Hippocampal formation (tissue), 2 donors: ENCODE measurements at regions not wholly inside any gene's neighbourhood (a gene's known extent, or its start where the extent isn't known, plus 50 kb on each side); places are given as distances from the start of the nearest gene placed in this dataset.
"Not testable (repeated sequence)": the region's sequence is repeated elsewhere in the genome, so short reads cannot be mapped to it uniquely, and the experiment has no call there.

Experiments used
- DNase-seq, 2 donors: peaks; one replicate each; lab custom pipeline; 2025; lab: John Stamatoyannopoulos, UW

DNA sequence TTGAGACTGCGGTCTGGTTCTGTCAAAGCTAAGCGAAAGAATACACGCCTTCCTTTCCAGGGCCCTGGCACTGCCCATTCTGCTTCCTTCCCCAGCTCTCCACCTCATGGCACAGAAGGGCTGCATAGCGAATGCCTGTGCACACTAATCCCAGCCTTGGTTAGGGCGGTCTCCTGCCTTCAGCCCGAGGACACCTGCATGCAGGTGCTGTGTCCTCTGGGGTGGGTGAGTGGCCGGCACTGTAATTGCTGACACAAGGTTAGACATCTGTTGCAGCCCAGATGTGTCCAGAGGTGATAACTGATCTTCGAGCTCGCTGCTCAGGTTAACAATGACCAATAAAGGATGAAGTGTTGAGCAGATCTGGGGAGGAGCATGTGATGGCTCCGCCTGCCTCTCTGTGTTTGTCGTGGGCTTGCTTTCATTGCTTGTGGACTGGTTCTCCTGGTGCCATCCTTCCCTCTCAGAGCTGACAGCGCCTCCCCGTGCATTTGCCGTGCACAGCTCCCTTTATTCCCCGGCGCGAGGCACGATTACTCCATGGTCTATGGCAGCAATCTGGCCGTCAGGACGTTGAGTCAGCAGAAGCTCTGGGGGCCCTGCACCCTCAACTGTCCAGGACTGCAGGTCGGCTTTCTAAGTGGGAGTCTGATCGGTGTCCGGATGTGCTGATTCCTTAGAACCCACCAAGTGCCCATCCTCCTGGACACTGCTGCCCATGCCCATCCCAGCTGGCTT is 1088.2 kb downstream of the BRD1 start:
- DNase-seq, result no peak

DNA sequence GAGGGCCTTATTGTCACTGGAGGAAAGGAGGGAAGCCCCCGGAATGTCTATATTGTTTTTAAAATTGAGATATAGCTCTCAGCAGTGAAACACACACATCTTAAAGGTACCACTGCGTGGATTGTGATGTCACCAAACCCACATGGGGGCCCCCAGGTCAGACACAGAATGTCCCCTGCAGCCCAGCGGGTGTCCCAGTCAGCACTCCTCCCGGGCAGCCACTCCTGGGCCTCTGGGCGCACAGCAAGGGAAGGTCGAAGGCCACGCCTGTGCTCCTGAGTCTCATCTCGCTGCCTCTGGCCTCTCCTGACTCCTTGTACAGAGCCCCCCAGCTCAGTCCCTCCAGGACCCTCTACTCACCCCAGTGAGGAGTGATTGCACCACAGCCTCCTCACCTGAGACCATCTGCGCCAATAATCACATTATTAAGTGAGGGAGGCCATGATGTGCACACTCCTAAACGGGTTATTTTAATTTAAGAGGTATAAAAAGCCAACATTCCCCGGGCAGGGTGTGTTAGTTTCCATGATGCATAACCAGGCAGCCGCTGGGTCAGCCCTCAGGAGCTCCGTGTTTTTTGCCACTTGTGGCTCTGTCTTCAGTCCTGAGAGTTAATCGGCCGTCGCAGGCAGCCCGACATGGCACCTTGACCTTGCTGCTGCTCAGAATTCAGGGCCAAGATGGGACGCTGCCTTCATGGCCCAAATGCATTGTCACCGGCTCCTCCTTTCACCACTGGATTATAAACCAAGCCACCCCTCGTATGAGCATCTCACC is 1089.3 kb downstream of the BRD1 start:
- no peak for DNase-seq

DNA sequence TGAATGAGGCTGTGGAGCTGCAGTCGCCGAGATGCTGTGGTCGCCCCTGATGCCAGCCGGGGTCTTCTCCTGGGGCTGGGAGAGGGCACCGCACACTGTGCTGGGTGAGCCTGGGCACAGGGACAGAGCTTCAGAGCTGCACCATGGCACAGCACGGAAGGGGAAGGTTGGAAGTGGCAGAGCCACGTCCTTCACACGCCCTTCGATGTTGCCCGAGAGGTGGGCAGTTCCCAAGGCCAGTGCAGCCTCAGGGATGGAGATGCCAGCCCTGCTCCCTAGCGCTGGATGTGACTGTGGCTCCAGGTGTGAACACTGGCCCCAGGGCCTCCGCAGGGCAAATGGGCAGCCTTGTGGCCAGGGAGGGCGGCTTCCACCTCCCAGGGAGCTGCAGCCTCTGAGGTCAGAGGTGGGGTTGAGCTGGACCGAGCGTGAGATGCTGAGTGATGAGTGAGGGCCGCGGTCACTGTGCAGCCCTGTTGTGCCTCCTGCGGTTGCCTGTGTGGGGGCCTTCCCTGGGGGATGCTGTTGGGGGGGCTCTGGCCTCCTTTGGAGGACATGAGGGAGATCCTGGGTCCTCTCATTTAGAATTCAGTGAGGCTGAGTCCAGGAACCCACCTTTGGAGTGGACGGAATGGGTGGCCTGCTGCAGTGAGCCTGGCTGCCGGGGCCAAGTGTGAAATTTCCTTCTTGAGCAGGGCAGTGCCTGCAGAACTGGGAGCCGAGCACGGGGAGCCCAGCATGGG is 1090.0 kb downstream of the BRD1 start:
- DNase-seq, result no peak

DNA sequence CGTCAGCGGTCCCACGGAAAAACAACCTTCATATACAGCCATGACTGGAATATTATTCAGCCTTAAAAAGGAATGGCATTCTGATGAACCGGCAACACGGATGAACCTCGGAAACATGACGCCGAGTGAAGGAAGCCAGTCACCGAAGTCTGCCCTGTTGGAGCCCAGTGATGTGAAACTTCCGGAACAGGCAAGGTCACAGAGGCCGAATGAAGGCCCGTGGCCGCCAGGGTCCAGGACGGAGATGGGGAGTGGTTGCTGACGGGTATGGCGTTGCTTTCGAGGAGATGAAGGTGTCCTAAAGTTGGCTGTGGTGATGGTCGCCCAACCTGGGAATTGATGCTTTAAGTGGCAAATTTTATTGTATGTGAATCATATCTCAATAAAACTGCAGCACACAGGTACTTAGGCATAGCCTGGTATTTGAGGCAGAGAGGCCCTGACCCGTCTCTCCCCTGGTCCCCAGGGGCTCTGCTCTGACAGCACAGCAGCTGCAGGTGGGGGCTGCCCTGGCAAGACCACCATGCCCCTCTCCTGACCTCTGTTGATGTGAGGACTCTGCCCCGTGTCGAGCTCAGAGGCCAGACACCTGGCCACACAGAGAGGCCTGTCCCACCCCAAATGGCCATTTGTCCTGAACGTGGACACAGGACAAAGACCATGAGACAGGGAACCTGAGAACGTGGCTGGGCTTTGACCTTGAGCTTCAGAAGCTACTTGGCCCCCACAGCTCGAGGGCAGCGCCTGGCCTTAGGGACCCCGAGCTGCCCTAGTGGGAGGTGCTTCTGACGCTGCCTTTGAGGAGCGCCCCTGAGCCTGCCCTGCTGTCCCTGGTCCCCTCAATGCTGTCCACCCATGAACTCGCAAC is 1090.8 kb downstream of the BRD1 start:
- DNase-seq, result no peak

DNA sequence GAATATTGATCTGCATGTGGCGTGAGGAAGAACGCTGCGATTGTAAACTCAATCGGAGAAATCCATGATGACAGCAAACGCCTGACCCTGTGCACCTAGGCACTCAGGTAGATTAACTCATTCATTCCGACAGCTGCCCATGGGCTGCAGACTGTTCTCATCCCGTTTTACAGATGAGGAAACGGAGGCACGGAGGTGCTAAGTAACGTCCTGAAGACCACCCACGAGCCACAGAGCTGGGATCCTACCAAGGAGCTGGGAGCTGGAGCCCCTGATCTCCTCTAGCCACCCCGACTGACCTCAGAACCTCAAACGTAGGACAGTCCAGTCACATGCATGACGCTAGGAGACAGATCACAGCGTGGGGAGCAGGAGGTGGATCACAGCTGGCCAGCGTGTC is 1092.7 kb downstream of the BRD1 start:
- DNase-seq, result no peak

DNA sequence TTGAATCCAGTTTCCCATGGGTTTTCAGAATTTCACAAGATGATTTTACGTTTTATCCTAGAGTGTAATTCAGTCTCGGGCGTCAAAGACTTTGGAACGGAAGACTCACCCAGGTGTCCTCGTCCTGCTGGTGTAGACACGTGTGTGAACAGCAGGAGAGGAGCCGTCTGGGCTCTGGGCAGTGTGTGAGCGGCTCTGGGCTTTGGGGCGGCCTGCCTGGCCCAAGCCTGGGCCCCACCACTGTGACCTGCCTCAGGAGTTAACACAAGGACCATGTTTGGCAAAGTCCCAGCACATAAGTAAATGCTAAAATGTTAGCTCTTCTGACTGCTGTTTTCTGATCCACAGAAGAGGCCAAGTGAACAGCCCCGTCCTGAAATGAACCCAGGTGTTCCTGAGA is 1093.3 kb downstream of the BRD1 start:
- no peak for DNase-seq

DNA sequence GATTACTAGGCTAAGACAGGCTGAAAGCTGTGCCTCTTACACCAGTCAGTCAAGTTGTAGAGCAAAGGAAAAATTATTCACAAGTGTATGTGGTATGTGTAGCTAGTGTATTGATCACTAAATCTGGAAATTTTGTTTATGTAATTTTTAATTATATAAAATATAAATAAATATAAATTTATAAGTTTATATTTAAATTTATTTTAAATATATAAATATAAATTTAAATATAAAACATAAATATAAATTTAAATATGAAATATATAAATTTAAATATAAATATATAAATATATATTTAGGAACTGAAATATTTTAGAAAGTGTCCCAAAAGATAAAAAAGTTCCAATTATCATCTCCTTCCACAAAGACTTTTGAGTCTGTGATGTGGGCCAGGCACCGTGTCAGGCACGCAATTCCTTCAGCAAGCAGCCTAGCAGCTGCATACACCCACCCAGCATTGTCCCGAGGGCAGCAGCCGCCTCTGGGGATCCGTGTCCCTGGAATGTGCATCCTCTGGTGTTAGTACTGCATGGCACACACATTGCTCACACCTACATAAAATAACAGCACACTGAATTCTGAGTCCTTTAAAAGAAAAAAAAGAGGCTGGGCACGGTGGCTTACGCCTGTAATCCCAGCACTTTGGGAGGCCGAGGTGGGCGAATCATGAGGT is 1098.0 kb downstream of the BRD1 start:
- no peak for DNase-seq

DNA sequence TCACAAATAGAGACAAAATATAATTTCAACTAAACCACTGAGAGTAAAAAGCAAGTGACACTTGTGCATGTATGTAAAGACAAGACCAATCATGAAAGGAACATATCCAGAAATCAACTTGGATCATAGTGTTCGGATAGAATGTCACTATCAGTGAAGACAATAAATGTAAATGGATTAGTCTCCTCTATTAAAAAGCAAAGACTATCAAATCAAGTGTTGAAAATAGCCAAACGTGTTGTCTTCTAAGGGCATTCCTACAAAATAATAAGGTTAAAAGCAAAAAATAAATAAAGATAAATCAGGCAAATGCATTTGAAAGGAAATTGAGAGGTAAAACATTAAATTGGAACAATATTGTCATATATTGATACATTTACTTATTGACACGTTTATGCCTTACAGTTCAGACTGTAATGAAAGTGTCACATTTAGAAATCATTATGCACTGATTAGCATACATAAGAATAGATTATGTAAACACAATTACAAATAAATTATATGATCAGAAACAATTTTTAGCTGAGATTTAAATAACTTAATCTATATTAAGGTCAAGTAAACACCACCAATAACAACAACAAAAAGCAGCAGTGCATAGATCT is 1100.1 kb downstream of the BRD1 start:
- no peak for DNase-seq

DNA sequence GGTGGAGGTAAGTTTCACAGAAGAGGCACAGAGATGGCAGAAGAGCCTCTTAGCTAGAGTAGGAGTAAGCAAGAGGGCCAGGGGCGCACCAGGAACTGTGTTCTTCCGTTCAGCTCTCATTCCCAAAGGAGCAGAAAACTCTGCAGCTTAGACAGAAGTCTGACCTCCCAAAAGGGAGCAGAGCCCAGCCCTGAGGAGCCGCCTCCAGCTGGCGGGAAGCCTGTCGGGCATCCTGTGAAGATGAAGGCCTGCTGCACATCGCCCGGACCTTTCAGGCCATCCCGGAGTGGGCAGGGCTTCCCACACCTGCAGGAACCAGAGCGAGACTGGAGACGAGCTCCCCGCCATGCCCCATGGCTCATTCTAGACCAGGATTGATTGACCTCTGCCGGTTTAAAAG is 1102.8 kb downstream of the BRD1 start:
- DNase-seq, result no peak

DNA sequence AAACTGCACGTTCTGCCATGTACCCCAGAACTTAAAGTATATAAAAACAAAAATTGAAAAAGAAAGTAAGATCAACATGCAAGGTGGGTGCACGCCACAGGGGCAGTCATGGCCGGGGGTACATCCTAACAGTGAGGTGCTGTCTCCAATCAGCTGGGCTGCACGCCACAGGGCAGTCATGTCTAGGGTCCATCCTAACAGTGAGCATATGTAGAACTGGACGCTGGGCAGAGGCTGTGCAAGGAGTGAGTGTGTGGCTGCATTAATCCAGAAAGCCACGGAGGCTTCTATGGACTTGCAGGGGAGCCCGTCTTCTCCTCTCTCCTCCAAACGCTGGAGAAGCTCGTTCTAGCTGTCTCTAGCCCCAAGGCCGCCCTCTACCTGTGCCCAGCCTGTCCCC is 1105.0 kb downstream of the BRD1 start:
- no peak for DNase-seq

DNA sequence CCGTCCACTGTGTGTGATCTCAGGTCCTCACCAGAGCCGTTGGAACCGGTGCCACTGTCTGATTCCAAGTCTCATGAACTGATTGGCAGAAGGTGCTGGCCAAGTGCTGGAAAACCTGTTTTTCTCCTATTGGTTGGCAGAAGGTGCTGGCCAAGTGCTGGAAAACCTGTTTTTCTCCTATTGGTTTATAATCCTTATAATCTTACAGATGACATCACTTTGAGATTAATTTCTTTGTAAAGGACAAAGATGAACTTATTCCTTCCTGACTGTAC is 1106.3 kb downstream of the BRD1 start:
- no peak for DNase-seq

DNA sequence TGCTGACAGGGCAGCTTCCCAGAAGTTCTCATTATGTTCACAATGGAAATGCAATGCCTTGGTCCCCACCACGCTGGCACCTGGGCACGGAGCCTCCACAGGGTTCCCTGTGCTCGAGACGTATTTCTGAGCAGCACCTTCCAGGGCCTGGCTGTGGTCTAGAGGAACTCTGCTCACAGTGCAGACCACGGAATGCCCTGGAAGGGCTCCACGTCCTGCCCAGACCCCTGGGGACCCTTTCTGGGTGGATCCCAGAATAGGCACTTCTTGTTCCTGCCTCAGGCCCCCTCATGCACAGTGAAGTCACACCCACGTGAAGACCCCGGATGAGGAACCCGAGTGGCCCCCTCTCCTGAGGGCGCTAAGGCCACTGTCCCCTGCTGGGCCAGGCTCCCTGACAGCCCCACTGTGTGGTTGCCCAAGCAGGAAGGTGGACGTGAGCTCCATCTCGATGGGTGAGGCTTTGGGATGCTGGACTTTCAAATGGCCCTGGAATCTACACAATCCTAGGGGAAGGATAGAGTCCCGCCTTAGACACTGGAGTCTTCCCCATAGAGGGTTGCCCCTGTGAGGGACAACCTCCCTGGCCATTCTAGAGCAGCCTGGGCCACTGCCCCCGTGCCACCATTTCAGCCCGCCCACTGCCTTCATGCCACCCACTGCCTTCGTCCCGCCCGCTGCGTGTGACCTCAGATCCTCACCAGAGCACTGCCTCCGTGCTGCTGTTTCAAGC is 1106.8 kb downstream of the BRD1 start:
- DNase-seq, result no peak

DNA sequence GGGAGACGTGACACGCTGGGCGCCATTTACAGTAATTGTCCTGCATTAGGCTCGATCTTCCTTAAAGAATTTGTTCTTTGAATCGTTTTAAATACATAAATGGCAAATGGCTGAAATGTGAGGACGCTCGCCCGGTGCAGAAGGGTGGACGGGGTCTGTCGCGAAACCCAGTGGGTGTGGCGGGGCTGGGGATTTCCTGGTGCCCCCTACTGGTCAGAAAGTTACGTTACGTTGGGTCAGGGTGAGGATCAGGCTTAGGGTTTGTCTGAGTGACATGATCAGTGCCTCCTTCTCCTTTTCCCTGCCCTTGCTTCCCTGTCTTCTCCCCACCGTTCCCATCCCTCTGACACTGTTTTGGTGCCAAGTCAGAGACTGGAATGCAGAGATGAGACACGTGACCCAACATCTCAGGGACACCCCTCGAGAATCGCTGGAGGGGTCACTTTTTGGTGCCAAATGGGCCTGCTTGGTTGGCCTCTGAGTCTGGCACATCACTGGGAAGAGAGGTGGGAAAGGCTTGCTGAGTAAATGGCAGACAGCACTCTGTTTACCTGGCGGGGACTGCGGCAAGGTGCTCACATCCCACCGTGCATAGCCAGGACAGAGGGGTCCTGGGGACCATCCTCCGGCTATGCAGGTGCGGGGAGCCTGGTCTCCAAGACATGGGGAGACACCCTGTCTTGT is 1107.6 kb downstream of the BRD1 start:
- DNase-seq, result no peak

DNA sequence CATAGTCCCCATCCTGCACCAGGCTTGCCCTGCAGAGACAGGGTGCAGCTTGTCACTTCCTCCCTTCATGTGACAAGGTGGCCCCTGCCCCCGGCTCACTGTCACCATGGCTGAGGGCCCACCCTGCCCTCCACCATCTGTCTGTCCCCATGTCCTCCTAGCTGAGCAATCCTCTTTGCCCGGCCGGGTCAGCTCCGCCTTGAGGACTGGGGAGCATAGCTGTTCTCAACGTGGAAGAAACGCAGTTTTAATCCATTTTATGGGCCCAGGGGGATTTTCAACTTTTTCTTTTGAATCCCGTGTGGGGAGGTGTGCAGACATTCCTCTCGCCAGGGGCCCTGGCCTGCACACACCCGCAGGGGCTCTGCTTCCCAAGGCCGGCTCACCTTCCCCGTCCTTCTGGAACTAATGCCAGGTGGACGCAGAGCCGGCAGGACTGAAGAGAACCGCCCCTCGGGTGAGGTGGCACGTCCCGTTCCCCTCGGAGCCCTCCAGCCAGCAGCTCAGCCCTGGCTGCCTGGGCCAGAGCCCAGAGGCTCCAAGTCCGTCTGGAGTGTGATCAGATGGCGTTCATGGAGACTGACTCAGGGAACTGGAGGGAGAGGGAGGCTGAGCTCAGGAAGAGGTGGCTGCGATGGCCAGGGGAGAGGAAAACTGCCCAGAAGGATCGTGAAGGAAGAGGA is 1108.7 kb downstream of the BRD1 start:
- no peak for DNase-seq

DNA sequence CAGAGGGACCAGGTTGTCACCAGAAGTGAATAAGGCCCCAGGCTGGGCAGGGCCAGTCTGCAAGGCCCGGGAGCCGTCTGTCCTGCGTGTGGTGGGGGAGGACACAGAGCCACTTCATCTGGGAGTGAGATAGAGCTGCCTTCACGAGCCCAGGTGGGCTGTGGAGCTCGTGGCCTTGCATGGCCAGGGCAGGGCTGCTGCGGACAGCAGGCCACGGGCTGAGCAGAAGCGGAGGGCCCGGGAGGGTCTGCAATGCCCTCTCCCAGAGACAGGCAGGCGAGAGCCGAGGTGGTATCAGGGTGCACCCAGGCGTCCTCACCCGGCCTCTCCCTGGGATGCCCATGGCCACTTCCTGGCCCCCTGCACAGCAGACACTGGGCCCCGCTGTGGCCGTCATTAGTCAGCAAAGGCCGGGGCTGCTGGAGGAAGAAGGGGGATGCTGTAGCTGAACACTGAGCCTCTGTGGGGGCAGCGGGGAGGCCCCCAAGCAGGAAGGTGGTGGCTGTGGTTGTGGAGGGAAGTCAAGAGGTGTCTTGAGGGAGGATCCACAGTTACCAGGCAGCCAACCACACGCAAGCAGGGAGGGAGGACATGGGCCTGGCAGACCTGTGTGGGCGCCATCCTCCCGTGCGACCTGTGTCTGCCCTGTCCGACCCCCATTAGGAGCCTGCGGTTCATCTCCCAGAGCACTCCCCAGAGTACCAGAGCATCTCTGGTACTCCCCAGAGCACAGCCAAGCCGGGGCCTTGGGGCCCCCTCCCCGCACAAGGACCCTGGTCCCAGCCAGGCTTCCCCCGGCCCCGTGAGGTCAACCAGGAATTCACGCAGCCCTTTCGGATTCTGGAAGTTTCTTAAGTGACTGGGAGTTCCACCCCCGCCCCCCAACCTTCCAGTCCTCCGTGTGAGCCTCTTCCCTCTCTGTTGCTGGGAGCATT is 1109.5 kb downstream of the BRD1 start:
- DNase-seq, result no peak

DNA sequence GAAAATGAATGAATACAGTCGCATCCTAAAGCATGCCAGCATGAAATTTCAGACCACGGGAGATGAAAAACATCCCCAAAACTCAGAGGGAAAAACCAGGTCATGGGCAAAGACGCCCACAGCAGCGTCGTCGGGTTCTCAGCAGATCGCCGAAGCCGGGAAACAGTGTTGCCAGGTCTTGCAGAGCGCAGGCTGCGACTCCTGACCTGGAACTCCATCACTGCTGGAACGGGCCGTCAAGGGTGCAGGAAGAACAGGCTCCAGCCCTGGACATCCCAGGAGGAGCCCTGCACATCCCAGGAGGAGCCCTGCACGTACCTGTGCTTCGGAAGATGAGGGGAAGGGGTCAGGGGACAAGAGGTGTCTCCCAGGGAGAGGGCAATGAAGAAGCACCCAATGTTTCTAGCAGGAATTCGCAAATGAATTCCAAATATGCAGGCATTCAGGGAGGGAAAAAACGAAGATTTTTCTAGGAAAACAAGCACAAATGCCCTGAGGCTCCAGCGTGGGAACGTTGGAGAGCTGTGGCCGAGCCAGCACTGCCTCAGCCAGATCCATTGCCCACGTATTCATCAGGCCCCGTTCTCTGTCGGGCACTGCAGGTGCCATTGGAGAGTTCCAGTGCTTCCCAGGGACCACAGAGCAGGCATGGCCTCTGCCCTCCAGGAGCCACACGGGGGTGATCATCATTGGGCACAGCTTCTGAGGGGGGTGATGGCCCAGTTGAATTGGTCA is 1110.4 kb downstream of the BRD1 start:
- DNase-seq, result no peak

DNA sequence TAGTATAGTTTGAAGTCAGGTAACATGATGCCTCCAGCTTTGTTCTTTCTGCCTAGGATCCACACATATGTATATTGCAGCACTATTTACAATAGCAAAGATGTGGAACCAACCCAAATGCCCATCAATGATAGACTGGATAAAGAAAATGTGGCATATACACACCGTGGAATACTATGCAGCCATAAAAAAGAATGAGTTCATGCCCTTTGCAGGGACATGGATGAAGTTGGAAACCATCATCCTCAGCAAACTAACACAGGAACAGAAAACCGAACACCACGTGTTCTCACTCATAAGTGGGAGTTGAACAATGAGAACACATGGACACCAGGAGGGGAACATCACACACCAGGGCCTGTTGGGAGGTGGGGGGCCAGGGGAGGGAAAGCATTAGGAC is 1111.5 kb downstream of the BRD1 start:
- DNase-seq, result not testable (repeated sequence)
